Lung (tissue), 11 donors: ENCODE measurements at regions not wholly inside any gene's neighbourhood (a gene's known extent, or its start where the extent isn't known, plus 50 kb on each side); places are given as distances from the start of the nearest gene placed in this dataset.

Experiments used
- ATAC-seq: fragments of 200-7000 bp; cut with Tn5 transposase; one replicate; pipeline ENCODE4 v1.9.1; 2020; ENCODE audit warnings: moderate number of reproducible peaks; ENCODE audit not compliant: insufficient read depth, low FRiP score
- DNase-seq, 3 donors: peaks; one replicate each; pipeline ENCODE4 v3.0.0-alpha.2; 2013 to 2017
- H3K27ac ChIP-seq, 2 donors: one replicate each; pipeline ENCODE4 v1.5.1; 2013; ENCODE audit warnings: mild to moderate bottlenecking in 2 of 2, moderate library complexity in 2 of 2, control low read depth in 1 of 2, inconsistent platforms in 1 of 2, low read depth in 1 of 2, low read length in 1 of 2
- H3K27me3 ChIP-seq, 3 donors: one replicate each; pipeline ENCODE4 v1.5.1; 2013; ENCODE audit warnings: low read length in 2 of 3; ENCODE audit not compliant: control insufficient read depth in 3 of 3, insufficient read depth in 3 of 3
- H3K36me3 ChIP-seq, 4 donors: one replicate each; pipeline ENCODE4 v1.5.1; 2013; ENCODE audit warnings: low read length in 4 of 4, mild to moderate bottlenecking in 1 of 4, moderate library complexity in 1 of 4; ENCODE audit not compliant: control insufficient read depth in 4 of 4, insufficient read depth in 4 of 4
- H3K4me1 ChIP-seq, 5 donors: one replicate each; pipeline ENCODE4 v1.5.1; 2013; ENCODE audit warnings: low read length in 5 of 5, mild to moderate bottlenecking in 2 of 5, moderate library complexity in 1 of 5; ENCODE audit not compliant: control insufficient read depth in 5 of 5, insufficient read depth in 5 of 5
- H3K4me3 ChIP-seq: one replicate; pipeline ENCODE4 v1.5.1; 2013; ENCODE audit warnings: mild to moderate bottlenecking, control low read depth, moderate library complexity
- H3K9ac ChIP-seq, 2 donors: one replicate each; pipeline ENCODE4 v1.5.1; 2013; ENCODE audit warnings: low read length in 2 of 2, control low read depth in 1 of 2; ENCODE audit not compliant: insufficient read depth in 1 of 2
- H3K9me3 ChIP-seq, 4 donors: one replicate each; pipeline ENCODE4 v1.5.1; 2013; ENCODE audit warnings: low read length in 3 of 4, mild to moderate bottlenecking in 1 of 4, moderate library complexity in 1 of 4; ENCODE audit not compliant: control insufficient read depth in 4 of 4, insufficient read depth in 3 of 4
- CTCF ChIP-seq: IDR thresholded peaks from 2 replicates; pipeline ENCODE4 v1.5.1; 2012; ENCODE audit warnings: mild to moderate bottlenecking; ENCODE audit errors: control extremely low read depth, extremely low read depth
- WGBS, 2 donors: extraction: QIAGEN DNeasy Blood & Tissue Kit; methylation state at CpG; one replicate each; pipeline ENCODE4 v1.1.7; 2013; 5-methylcytosine and 5-hydroxymethylcytosine counted together
- donor health status: control.
- donor health status: control.
- donor health status: Bipolar disorder and iron deficiency.
- donor health status: healthy.
- donor health status: DM: yes; HTN: yes; CAD: no.

GRCh38 chr18:76161983-76162382 lies 333.1 kb downstream of the ZNF516 start:
- Histone ChIP-seq H3K9ac (no peak overlapping the region), H3K4me3 (no peak overlapping the region), H3K9me3 (peaks cover 0 to 4% (median 0%) of the 10 kb centered on the region in 4 donors), H3K36me3 (no peaks in the 10 kb centered on the region), H3K27me3 (no peaks in the 10 kb centered on the region), H3K27ac (no peak overlapping the region), H3K4me1 (peaks cover 0 to 5% (median 0%) of the 10 kb centered on the region in 5 donors)
- no peak for ATAC-seq
- DNase-seq: no peak
- 90 to 100% methylated on average over 1 of the region's 1 CpG for WGBS, 2 donors
- TF ChIP-seq CTCF: no peak

GRCh38 chr18:76153691-76154090 lies 341.4 kb downstream of the ZNF516 start:
- DNase-seq (no peak), ATAC-seq (no peak)
- no peak for TF ChIP-seq CTCF
- no peak overlapping the region for H3K9ac ChIP-seq
- H3K27me3 ChIP-seq: no peaks in the 10 kb centered on the region
- no peak overlapping the region for H3K4me3 ChIP-seq
- H3K4me1 ChIP-seq: peaks cover 0 to 8% (median 0%) of the 10 kb centered on the region in 5 donors
- no peak overlapping the region for H3K27ac ChIP-seq
- no peaks in the 10 kb centered on the region for H3K36me3 ChIP-seq
- no peaks in the 10 kb centered on the region for H3K9me3 ChIP-seq
- WGBS, 2 donors: 88 to 93% methylated on average over 17 of the region's 17 CpGs

- no peak for TF ChIP-seq CTCF
- no peaks in the 10 kb centered on the region for H3K27me3 ChIP-seq
- ATAC-seq: no peak
- WGBS, 2 donors: 83 to 86% methylated on average over 7 of the region's 7 CpGs
- no peak overlapping the region for H3K27ac ChIP-seq
- peak in 2 of 3 donors; percentile 32 to 46 for DNase-seq
- no peak overlapping the region for H3K9ac ChIP-seq
- no peak overlapping the region for H3K4me3 ChIP-seq
- peaks cover 0 to 8% (median 0%) of the 10 kb centered on the region in 5 donors for H3K4me1 ChIP-seq
- no peaks in the 10 kb centered on the region for H3K9me3 ChIP-seq
- H3K36me3 ChIP-seq: no peaks in the 10 kb centered on the region
These were observed 345.3 kb downstream of the ZNF516 start for GRCh38 chr18:76149734-76150133.

GRCh38 chr18:76149284-76149683 lies 345.8 kb downstream of the ZNF516 start:
- no peak overlapping the region for H3K4me3 ChIP-seq
- no peaks in the 10 kb centered on the region for H3K27me3 ChIP-seq
- no peak for TF ChIP-seq CTCF
- H3K27ac ChIP-seq: no peak overlapping the region
- no peaks in the 10 kb centered on the region for H3K9me3 ChIP-seq
- H3K36me3 ChIP-seq: no peaks in the 10 kb centered on the region
- ATAC-seq (no peak), DNase-seq (no peak)
- no peak overlapping the region for H3K9ac ChIP-seq
- H3K4me1 ChIP-seq: peaks cover 0 to 8% (median 0%) of the 10 kb centered on the region in 5 donors
- 86 to 89% methylated on average over 4 of the region's 4 CpGs for WGBS, 2 donors
